ENCODE measurements at regions not wholly inside any gene's neighbourhood (a gene's known extent, or its start where the extent isn't known, plus 50 kb on each side); places are given as distances from the start of the nearest gene placed in this dataset.

GRCh38 chr12:124464830-124465229, 102.6 kb downstream of the NCOR2 start:
- TF ChIP-seq, protein P1, sequence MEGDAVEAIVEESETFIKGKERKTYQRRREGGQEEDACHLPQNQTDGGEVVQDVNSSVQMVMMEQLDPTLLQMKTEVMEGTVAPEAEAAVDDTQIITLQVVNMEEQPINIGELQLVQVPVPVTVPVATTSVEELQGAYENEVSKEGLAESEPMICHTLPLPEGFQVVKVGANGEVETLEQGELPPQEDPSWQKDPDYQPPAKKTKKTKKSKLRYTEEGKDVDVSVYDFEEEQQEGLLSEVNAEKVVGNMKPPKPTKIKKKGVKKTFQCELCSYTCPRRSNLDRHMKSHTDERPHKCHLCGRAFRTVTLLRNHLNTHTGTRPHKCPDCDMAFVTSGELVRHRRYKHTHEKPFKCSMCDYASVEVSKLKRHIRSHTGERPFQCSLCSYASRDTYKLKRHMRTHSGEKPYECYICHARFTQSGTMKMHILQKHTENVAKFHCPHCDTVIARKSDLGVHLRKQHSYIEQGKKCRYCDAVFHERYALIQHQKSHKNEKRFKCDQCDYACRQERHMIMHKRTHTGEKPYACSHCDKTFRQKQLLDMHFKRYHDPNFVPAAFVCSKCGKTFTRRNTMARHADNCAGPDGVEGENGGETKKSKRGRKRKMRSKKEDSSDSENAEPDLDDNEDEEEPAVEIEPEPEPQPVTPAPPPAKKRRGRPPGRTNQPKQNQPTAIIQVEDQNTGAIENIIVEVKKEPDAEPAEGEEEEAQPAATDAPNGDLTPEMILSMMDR (IDR thresholded peaks at IDR 0.05; ENCODE audit: borderline replicate concordance, insufficient read depth, low read depth, low read length), result no peak

DNA sequence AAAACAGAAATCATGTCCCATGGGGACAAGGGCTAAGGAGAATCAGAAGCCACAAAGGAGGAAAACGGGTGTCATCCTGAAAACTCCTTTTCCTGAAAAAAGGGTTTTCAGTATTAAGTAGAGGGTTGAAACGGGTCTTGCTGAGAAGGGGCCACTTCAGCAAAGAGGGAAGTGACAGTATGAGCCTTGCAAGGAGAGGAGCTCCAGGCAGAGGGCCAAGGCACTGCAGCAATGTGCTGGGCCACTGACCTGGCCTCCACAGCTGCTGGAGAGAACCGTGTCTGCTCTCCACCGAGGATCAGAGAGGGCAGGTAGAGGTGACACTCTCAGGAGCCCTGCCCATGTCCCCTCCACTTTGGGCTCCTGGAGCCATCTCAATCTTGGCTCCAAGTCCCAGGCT, 103.3 kb downstream of the NCOR2 start:
- TF ChIP-seq, protein P1 (IDR thresholded peaks at IDR 0.05; ENCODE audit: borderline replicate concordance, insufficient read depth, low read depth, low read length), result no peak
- no peak overlapping the region for H3K4me3 ChIP-seq (ENCODE audit: low read depth, low read length)

More at GRCh38 chr12:124464830-124465229, 102.6 kb downstream of the NCOR2 start:
- H3K4me3 ChIP-seq (ENCODE audit: low read depth, low read length), result no peak overlapping the region

GRCh38 chr12:124463341-124463921, 104.0 kb downstream of the NCOR2 start:
- H3K4me3 ChIP-seq (ENCODE audit: low read depth, low read length), result no peak overlapping the region
- TF ChIP-seq, protein P1 (IDR thresholded peaks at IDR 0.05; ENCODE audit: borderline replicate concordance, insufficient read depth, low read depth, low read length), result no peak

DNA sequence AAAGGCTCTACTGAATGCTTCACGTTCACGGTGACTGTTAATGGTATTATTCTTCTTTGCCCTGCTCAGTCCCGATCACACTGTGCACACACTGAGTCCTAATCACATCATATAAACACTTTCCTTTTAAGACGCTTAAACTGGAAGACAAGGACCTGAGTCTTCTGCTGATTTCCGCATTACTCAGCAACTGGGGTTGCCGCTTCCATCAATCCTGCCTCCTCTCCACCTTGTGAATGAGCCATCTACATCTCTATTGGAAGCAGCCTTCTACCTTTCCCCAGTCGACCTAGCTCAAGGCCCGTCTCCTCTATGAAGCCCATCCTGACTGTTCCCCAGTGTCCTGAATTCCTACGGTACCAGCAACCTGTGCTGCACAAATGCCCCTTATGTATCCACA, 104.7 kb downstream of the NCOR2 start:
- H3K4me3 ChIP-seq (ENCODE audit: low read depth, low read length), result no peak overlapping the region
- TF ChIP-seq, protein P1 (IDR thresholded peaks at IDR 0.05; ENCODE audit: borderline replicate concordance, insufficient read depth, low read depth, low read length), result no peak

- TF ChIP-seq, protein P1 (IDR thresholded peaks at IDR 0.05; ENCODE audit: borderline replicate concordance, insufficient read depth, low read depth, low read length), result no peak
- no peak overlapping the region for H3K4me3 ChIP-seq (ENCODE audit: low read depth, low read length)
These were observed 105.4 kb downstream of the NCOR2 start for GRCh38 chr12:124461851-124462623.

DNA sequence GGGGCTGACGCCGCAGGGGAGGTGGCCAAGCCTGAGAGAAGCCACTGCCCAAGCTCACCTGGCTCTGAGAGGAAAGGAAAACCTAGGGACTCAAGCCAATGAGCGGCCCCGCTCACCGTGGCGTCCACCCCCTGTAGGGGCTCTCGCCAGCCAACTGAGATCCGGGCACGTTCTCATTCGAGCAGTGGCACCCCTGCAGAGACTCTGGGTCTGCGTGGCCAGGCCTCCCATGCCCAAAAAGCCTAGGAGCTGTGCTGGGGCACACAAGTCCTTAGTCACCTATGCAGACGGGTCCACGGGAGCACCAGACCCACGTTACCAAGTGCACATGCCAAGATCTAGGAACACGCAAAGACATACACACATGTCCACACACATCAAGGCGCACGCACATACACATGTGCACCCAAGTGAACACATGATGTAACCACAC, 106.2 kb downstream of the NCOR2 start:
- TF ChIP-seq, protein P1 (IDR thresholded peaks at IDR 0.05; ENCODE audit: borderline replicate concordance, insufficient read depth, low read depth, low read length), result no peak
- no peak overlapping the region for H3K4me3 ChIP-seq (ENCODE audit: low read depth, low read length)

- no peak overlapping the region for H3K4me3 ChIP-seq (ENCODE audit: low read depth, low read length)
- TF ChIP-seq, protein P1 (IDR thresholded peaks at IDR 0.05; ENCODE audit: borderline replicate concordance, insufficient read depth, low read depth, low read length), result no peak
These were observed 106.6 kb downstream of the NCOR2 start for GRCh38 chr12:124460771-124461170.

Measured in GM12875 (cell line).